ENCODE measurements at regions not wholly inside any gene's neighbourhood (a gene's known extent, or its start where the extent isn't known, plus 50 kb on each side); places are given as distances from the start of the nearest gene placed in this dataset.

GRCh38 chr14:101118746-101119591 is 215.4 kb upstream of the RTL1 start:
- DNase-seq (ENCODE audit: low read depth in 2 of 2), result no peak

GRCh38 chr14:101119830-101120571 is 216.5 kb upstream of the RTL1 start:
- no peak for DNase-seq (ENCODE audit: low read depth in 2 of 2)

GRCh38 chr14:101120641-101121507 is 217.4 kb upstream of the RTL1 start:
- peak in 1 of 2 donors; percentile 4 for DNase-seq (ENCODE audit: low read depth in 2 of 2)

- no peak for DNase-seq (ENCODE audit: low read depth in 2 of 2)
These were observed 218.1 kb upstream of the RTL1 start for GRCh38 chr14:101121508-101122139.

- DNase-seq (ENCODE audit: low read depth in 2 of 2), result no peak
These were observed 219.0 kb upstream of the RTL1 start for GRCh38 chr14:101122237-101123141.

- no peak for DNase-seq (ENCODE audit: low read depth in 2 of 2)
These were observed 220.3 kb upstream of the RTL1 start for GRCh38 chr14:101123618-101124510.

GRCh38 chr14:101124815-101125214 is 221.3 kb upstream of the RTL1 start:
- no peak for DNase-seq (ENCODE audit: low read depth in 2 of 2)

- no peak for DNase-seq (ENCODE audit: low read depth in 2 of 2)
These were observed 221.8 kb upstream of the RTL1 start for GRCh38 chr14:101125313-101125712.

GRCh38 chr14:101125719-101126651 is 222.5 kb upstream of the RTL1 start:
- DNase-seq (ENCODE audit: low read depth in 2 of 2), result no peak

GRCh38 chr14:101126731-101127130 is 223.2 kb upstream of the RTL1 start:
- DNase-seq (ENCODE audit: low read depth in 2 of 2), result no peak

GRCh38 chr14:101127224-101127623 is 223.7 kb upstream of the RTL1 start:
- no peak for DNase-seq (ENCODE audit: low read depth in 2 of 2)

GRCh38 chr14:101128478-101129321 is 225.2 kb upstream of the RTL1 start:
- DNase-seq (ENCODE audit: low read depth in 2 of 2), result no peak

- no peak for DNase-seq (ENCODE audit: low read depth in 2 of 2)
These were observed 226.1 kb upstream of the RTL1 start for GRCh38 chr14:101129521-101130167.

GRCh38 chr14:101130861-101131260 is 227.3 kb upstream of the RTL1 start:
- no peak for DNase-seq (ENCODE audit: low read depth in 2 of 2)

- DNase-seq (ENCODE audit: low read depth in 2 of 2), result no peak
These were observed 228.0 kb upstream of the RTL1 start for GRCh38 chr14:101131451-101131916.

GRCh38 chr14:101132051-101132571 is 228.6 kb upstream of the RTL1 start:
- no peak for DNase-seq (ENCODE audit: low read depth in 2 of 2)

- DNase-seq (ENCODE audit: low read depth in 2 of 2), result no peak
These were observed 229.1 kb upstream of the RTL1 start for GRCh38 chr14:101132588-101132987.

All from stimulated activated CD8-positive, alpha-beta memory T cell treated with anti-CD3 and anti-CD28 coated beads, Interleukin-2, amount 100 ng/mL, for 48 hours (primary cell).